SIG-M5 treated with dmso at 0.1 percent for 504 hours (cell line): ENCODE measurements at regions not wholly inside any gene's neighbourhood (a gene's known extent, or its start where the extent isn't known, plus 50 kb on each side); places are given as distances from the start of the nearest gene placed in this dataset.
A peak's percentile ranks its signal among the peaks of the same experiment; 100 is the strongest.

Source experiments
- DNase-seq: peaks from one replicate; lab custom pipeline; 2025; ENCODE audit not compliant: unreplicated experiment; lab: John Stamatoyannopoulos, UW

DNA sequence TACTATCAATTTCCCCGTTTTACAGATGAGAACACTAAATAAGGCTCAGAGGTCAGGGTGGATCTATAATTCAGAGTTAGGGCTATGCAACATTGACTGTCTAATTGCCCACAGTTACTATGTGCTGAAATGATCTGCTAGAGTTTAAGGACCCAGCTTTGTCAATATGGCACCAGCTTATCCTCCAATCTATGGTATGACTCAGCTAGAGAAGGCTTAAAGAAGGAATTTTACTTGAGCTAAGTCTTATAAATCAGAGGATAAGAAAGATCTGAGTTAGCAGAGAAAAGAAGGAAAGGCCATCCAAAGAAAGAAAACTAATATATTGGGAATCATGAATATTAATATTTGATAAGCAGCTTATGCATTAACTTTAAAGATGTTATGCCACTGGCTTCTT is 78.1 kb downstream of the ASB9 start:
- no peak for DNase-seq

DNA sequence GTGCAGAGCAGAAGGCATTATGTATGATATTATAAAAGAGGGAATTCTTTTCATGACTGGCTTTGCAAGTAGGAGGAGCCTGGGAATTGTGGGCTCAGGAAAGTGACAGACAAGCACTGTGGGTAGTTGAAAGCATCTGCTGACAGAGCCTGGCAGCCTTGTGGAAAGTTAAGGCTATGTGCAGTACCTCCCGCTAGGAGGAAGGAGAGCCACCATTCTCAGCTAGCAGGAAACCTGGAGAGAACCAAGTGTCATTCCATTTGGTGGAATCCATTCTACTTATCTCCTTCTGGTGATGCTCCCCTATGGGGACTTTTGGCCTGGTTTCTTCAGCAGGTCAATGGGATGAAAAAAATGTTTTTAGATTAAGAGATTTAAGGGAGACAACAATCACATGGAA is 81.8 kb downstream of the ASB9 start:
- no peak for DNase-seq

GRCh38 chrX:15177316-15177715 is 92.6 kb downstream of the ASB9 start:
- DNase-seq = no peak

DNA sequence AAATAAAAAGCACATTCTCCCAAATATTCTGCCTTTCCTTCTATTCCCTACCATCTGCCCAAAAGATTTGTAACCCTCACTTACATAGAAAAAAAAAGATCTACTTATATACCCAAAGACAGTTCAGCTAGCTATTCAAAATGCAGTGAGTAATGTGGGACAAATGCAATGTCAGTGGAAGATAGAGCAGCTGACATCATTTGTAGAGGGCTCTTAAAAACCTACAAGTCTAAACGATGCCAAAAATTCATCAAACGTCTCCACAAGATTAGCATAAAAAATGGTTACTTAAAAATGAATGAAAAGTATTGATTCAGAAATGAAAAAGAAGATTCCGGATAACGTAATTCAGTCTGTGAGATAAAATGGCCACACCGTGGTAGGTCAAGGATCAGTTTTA is 96.5 kb downstream of the ASB9 start:
- no peak for DNase-seq

- DNase-seq = no peak
Observed at GRCh38 chrX:15170927-15171326, 99.0 kb downstream of the ASB9 start.

DNA sequence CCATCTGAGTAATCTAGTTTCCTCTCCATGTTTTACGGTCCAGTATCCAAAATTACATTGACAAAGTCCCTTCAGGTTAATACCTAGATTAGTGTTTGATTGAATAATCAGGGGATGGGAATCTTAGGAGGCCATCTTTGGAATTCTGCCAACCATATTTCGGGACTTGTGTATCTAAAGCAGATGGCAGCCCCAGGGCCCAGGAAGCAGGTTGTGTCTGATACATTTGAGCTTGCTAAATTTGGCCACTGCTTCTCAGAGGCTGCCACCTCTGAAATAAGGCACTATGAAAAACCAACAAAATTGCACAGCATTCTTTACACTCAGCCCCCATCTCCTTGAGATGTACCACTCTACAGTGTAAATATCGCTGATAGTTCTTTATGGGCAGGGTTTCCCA is 102.1 kb downstream of the ASB9 start:
- DNase-seq = no peak

DNA sequence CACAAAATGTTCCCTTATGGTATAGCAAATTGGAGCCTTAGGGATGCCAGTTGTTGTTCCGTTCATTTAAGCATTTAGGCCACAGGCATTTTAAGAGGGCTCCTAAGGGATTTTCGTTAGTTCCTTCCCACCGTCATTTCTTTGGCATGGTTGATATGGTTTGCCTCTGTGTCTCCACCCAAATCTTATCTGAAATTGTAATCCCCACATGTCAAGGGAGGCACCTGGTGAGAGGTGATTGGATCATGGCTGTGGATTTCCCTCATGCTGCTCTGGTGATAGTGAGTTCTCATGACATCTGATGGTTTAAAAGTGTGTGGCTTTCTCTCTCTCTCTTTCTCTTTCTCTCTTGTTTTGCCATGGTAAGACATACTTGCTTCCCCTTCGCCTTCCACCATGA is 104.1 kb downstream of the ASB9 start:
- DNase-seq = no peak

DNA sequence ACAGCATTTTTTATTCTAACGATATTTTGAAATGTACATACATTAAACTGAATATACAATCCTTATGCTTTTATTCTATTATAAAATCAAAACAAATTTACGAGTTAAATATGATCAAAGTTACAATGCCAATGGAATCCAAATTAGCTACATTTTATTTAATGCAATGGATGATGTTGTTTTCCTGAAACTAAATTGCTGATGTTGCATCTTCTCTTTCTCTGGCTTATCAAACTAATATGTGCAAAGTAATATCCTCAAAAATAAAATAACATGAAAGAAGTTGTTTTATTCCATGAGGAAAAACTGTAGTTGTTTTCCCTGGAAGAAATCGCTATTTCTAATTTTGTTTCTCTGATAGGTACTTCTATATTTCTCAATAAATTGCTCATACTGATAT is 106.8 kb downstream of the ASB9 start:
- DNase-seq = no peak

- no peak for DNase-seq
Observed at GRCh38 chrX:15160558-15161095, 109.3 kb downstream of the ASB9 start.

- DNase-seq = no peak
Observed at GRCh38 chrX:15158736-15159406, 111.0 kb downstream of the ASB9 start.

- no peak for DNase-seq
Observed at GRCh38 chrX:15158350-15158735, 111.5 kb downstream of the ASB9 start.

DNA sequence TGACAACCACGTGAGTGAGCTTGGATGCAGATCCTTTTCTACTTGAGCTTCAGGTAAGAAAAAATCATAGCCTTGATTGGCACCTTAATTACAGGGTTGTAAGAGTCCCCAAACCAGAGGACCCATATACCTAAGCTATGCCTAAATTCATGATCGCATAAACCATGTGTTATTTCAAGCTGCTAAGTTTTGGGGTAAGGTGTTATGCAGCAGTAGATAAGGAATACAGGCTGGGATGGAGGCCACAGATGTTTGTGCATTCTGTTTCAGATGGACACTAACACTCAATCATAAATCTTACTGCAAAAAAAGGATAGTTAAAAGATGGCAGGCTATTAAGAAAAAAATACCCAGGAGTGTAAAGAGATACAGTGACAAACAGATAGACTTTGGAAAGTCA is 112.3 kb downstream of the ASB9 start:
- DNase-seq = no peak

DNA sequence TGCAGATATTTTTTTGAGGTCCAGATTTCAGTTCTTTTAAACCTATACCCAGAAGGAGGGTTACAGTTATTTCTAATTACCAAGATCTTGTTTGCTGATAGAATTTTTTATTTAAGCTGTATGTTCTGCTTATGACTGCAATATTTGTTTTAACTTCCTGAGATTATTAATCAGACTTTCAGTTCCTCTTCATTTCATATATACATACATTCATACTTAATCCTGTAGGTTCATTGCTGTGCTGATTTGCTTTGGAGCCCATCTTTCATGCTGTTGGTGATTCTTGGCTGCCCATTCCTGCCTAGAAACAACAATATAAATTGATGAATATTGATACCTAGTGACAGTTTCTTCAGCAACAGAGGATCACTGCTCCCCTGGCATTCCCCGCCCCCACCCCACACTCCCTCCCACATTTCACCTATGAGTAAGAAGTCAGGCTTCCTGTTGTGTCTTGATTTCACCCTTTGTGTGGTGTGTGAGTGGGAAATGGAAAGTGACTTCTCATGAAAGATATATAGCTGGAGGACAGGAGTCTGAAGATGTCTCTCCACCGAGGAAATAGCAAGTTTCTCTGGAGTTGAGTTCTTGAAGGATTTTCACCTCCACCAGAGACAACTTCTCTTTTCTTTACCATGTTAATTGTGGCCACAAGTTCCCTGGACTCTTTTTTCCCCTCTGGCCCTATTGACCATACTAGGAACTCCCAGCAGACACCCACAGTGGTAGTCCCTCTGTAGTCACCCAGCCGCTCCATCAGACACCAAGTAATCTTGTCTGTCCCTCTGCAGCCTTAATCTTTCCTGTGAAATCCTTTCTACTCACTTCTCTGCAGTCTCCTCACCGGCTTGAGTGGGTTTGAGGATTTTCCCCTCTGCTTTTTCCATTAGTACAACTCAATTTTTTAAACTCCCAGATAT is 118.4 kb downstream of the ASB9 start:
- no peak for DNase-seq

- no peak for DNase-seq
Observed at GRCh38 chrX:15150586-15150985, 119.3 kb downstream of the ASB9 start.

GRCh38 chrX:15146515-15146914 is 123.4 kb downstream of the ASB9 start:
- no peak for DNase-seq

GRCh38 chrX:15143825-15144121 is 126.1 kb downstream of the ASB9 start:
- no peak for DNase-seq

DNA sequence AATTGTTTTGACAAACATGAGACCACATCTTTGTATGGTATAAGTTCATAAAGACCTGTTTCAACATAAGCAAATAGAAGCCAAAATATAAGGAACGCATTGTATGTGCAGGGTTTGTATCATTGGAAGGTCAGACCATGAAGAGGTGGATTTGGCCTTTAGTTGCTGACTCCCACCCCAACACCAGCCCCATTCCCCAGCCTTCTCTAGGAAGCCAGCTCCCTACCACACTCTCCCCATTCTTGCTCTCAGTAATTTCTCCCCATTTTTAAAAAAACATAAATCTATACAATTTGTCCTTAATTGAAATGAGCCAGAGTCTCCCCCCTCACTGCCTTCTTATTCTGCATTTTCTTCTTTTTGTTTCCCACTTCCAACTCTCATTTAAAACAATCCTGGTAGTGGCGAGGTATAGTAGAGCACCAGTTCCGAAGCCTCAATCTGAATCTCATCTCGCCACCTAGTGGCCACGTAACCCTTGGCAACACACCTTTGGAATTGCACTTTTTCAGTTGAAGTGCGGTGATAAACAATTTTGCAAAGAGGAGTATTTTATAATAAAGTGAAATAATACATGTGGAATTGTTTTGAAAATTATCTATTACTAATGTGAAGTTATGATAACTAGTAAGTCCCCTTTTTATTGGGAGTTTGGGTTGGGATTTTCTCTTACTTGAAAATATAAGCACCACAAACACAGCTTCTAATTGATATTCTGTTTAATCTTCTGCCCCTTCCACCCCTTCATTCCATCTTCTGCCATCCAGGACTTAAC is 126.6 kb downstream of the ASB9 start:
- DNase-seq = peak; percentile 4

- DNase-seq = no peak
Observed at GRCh38 chrX:15142084-15142715, 127.7 kb downstream of the ASB9 start.

GRCh38 chrX:15136795-15137194 is 133.1 kb downstream of the ASB9 start:
- no peak for DNase-seq

DNA sequence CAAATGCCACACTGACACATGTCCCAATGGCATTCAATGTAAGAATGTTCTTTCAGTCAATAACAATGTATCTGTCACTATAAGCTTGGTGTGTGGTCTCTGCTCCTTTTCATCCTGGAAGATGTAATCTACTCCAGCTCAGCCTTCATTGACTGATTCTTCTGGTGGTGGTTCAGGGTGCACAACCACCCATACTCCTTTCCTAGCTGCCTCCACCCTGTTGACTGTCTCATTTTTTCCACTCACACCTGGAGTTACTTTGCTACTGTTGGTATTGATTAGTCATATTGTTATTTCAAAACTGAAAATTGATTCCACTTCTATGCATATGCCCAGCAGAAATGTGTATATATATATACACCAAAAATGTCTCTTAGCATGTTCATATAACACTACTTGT is 140.5 kb downstream of the ASB9 start:
- no peak for DNase-seq

DNA sequence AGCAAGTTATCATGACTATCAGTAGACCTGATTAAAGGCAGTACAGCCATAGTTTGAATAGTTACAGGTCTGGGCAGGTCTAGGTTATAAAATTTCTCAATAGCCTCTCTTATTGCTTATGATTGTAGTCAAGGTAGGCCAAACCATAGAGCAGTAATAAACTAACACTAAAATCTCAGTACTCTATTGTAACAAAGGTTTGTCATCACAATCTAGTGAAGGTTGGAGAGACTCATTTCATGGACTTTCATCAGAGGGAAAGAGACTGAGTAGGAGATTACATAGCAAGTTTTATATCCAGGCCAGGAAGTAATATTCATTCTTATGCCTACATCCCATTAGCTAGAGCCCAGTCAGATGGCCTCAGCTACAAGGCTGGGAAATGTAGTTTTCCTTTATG is 141.0 kb downstream of the ASB9 start:
- DNase-seq = no peak
